GM21447 (cell line): ENCODE measurements at regions not wholly inside any gene's neighbourhood (a gene's known extent, or its start where the extent isn't known, plus 50 kb on each side); places are given as distances from the start of the nearest gene placed in this dataset.
"Not testable (repeated sequence)": the region's sequence is repeated elsewhere in the genome, so short reads cannot be mapped to it uniquely, and the experiment has no call there.

Source experiments
- ATAC-seq: cut with Tn5 transposase; IDR thresholded peaks from one replicate; pipeline ENCODE4 v1.9.1; 2021; ENCODE audit not compliant: unreplicated experiment

- no peak for ATAC-seq
Measured at GRCh38 chr2:133624551-133624950, 56.3 kb upstream of the NCKAP5 start.

- ATAC-seq: no peak
Measured at GRCh38 chr2:133627741-133628140, 59.5 kb upstream of the NCKAP5 start.

DNA sequence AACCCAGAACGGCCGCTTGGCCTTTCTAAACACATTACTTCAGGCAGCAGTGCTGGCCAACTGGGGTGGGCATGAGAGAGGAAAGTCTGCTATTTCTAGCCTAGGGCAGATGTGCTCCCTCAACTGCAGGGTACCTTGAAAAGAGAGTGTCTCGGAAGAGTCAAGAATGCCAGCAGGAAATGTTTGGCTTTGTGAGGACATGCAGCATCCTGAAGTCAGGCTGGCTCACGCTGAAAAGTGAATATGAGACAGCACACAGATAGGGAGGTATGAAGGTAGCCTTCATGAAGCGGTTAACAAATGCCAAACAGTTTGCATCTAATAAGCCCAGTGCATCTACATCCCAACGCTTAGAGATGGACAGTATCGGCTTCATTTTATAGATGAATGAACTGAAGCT is 65.0 kb upstream of the NCKAP5 start:
- no peak for ATAC-seq

DNA sequence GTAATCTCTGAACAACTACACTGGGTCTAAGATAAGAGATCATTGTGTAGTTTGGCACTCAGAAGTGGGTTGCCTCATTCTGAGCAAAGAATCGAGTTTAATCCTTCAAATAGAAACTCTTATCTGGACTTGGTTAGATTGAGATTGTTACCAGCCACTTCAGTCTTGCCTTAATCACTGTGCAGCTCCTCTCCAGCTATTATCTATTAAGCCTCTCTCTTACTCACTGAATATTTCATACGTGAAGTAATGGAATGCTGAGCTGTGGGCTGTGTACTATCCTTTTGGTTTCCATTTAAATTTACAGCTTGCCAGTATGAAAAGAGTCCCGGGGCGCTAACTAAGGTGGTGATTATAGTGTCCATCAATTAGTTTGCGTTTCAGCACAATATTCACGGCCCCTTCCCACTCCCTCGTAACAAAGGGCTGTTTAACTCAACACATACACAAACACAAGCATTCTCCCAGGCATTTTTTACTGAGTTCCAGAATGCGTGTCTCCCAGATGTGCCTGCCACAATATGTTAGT is 65.7 kb upstream of the NCKAP5 start:
- no peak for ATAC-seq

DNA sequence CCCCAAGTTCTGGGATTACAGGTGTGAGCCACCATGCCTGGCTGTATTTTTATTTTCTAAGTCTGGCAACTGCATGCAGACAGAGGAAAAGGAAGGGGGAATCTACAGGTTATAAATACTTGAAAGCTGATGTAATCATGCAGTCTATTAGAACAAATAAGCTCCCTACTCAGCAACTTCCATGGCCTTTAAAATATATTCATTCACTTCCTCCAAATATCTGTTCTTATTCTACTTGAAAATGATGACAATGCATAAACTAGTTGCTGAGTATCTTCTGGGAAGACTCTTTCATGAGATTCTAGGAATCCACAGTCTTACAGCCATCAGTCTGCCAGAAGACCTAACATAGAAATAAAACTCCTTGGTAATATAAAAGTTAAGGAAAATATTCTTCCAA is 66.9 kb upstream of the NCKAP5 start:
- ATAC-seq: no peak

- no peak for ATAC-seq
Measured at GRCh38 chr2:133636287-133636686, 68.0 kb upstream of the NCKAP5 start.

GRCh38 chr2:133640103-133640502 is 71.8 kb upstream of the NCKAP5 start:
- no peak for ATAC-seq

GRCh38 chr2:133641497-133641896 is 73.2 kb upstream of the NCKAP5 start:
- no peak for ATAC-seq

GRCh38 chr2:133641942-133642725 is 73.9 kb upstream of the NCKAP5 start:
- ATAC-seq: no peak

DNA sequence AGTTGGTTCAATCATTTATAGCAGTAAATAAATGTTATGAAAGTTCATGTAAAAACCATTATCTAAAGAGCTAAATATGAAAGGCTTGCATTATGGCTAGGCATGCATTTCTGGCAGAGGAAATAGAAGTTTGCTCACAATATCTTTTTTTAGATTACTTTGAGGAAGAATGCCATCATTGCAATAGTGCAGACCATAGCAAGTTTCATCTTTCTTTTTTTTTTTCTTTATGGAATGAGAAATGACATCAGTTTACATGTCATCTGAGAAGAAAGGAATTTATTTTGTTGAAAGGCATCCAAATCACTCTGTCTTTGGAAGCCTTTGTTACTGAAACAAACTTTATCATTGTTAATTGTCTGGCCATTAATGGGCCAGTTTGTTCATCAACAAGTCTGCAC is 74.5 kb upstream of the NCKAP5 start:
- ATAC-seq: no peak

DNA sequence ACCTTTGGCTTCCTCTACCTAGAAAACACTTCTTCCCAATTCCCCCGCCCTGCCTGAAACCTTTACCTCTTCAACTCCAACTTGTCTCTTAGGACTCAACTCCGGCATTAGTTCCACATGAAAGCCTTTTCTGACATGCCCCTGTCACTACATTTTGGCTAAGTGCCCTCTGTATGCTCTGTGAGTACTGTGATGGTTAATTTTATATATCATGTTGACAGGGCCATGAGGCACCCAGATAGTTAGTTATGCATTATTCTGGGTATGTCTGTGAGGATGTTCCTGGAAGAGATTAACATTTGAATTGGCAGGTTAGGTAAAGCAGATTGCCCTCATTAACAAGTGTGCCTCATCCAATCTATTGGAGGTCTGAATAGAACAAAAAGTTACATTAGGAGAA is 75.6 kb upstream of the NCKAP5 start:
- no peak for ATAC-seq

- no peak for ATAC-seq
Measured at GRCh38 chr2:133644846-133645245, 76.6 kb upstream of the NCKAP5 start.

DNA sequence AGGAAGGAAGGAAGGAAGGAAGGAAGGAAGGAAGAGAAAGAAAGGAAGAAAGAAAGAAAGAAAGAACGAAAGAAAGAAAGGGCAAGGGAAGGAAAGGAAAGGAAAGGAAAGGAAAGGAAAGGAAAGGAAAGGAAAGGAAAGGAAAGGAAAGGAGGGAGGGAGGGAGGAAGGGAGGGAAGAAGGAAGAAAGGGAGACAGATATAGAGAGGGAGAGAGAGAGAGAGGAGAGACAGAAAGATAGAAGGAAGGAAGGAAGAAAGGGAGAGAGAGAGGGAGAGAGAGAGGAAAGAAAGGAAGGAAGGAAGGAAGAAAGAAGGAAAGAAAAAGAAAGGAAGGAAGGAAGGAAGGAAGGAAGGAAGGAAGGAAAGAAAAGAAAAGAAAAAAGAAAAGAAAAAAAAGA is 79.1 kb upstream of the NCKAP5 start:
- not testable (repeated sequence) for ATAC-seq

- no peak for ATAC-seq
Measured at GRCh38 chr2:133651861-133652260, 83.6 kb upstream of the NCKAP5 start.

DNA sequence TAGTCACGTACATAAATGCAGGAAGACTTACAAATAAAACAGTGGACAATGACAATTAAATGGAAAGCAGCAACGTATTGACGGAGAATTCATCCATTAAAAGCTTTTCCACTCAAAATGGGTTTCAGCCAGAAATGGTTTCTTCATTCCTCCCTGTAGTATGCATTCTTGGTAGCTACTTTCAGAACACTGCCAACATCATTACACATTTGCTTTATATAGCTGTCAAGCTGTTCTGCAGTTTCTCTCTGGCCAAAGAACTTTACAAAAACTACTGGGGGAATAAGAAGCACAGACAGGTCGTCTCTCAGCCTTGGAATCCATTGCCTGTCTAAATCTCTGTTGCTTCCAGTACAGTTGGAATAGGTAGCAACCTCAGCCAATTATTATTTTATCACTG is 84.1 kb upstream of the NCKAP5 start:
- ATAC-seq: no peak

DNA sequence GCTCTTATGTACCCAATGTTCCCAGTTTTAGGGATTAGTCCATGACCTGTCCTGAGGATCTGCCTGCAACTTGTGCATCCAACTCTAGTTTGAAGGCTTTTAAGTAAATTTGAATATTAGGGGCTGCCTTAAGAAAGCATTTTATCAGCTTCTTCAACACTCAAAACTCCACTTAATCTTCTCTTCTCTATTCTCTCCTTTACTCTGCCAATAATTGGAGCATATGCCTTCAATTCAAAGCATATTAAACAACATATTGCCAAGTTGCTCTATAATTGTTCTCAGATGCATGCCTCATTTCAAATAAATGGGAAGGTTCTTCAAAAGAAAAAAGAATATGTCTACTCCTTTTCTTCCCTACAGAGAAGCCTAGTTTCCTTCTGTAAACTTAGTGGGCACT is 84.8 kb upstream of the NCKAP5 start:
- no peak for ATAC-seq

DNA sequence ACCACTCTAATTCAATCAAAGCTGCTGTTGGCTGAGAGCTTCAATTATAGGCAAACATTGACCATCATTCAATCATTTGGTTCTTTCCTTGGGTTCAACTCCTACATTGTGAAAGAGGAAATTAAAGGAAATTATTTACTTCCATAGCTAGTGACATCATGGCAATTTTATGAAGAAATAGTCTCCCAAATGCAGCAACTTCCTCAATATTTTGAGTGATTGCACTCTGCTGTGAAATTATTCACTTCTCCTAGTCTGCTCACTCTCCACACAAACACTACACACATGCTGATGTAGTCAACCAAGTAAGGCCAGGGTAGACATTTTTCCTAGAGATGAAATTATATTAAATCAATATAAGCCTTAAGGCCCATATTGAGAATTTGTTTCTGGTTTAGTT is 86.7 kb upstream of the NCKAP5 start:
- no peak for ATAC-seq

DNA sequence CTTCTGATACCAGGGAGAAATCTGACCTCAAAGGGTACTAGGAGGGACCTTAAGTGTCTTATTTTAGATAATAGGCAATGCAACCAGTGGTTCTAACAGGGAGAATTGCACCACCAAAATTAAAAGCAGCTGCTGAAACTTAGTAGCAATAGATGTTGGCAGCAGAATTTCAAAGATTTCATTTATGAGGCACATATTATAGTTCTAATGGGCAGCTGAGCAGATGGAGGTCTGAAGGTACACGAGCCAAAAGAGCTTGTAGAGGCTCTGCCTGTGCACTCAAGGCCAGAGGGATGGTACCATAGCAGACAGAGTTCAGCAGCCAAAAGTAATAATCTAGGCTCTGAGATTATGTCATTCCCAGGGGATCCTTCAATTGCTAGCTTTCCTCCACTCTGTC is 87.3 kb upstream of the NCKAP5 start:
- ATAC-seq: no peak

GRCh38 chr2:133657591-133657990 is 89.3 kb upstream of the NCKAP5 start:
- ATAC-seq: no peak

DNA sequence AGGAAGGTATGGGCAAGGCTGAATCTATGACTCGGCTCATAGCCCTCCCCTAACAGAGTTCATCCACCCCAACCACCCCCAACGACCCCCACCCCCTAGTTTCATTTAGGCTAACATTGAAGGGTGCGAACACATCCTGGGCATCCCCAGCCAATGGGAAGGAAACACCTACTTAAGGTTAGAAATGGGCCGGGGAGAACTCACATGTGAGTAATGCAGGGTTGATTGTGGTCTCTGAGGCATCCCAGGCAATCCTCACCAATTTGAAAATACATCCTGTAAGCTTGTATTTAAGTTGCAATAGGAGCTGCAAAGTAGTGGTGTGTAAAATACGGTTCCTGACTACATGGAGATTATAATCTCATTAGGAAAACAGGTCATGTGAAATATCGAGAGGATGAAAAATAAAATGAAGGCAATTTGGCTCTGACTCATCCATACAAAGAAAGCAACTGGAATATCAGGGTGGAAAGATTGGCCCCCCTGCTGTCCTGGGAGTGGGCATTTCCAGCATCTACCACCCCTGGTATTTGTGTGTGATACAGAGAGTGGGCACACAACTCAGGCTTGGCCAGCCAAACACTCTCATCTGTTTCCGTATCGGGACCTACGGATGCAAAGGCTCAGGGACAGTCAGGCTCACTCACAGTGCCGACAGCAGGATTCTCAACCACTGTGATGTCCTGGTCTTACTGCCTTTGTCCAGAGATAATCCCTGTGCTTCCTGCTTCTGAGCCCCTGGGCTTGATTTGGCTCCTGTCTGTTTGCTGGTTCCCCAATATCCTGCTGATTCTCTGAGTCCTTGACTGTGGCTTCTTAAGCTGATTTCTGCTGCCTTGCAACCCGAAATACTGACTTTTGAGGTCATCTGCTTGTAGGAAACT is 90.0 kb upstream of the NCKAP5 start:
- ATAC-seq: no peak

DNA sequence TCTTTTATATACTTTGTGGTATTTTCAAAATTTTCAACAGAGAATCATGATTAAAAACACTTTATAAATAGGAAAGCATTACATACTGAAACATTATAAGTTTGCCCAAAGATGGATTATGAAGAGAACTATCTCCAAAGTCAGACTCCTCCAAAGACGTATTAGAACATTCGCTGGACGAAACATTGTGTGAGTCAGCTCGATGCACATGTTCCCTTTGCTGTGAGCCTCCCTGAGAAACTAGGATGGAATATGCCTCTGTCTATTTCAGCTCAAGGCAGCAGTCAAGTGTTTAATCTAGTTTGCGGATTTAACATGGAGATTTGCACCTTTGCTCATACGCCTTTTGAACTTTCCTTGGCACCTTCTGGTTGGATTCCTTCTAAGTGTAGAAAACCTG is 92.2 kb upstream of the NCKAP5 start:
- no peak for ATAC-seq

DNA sequence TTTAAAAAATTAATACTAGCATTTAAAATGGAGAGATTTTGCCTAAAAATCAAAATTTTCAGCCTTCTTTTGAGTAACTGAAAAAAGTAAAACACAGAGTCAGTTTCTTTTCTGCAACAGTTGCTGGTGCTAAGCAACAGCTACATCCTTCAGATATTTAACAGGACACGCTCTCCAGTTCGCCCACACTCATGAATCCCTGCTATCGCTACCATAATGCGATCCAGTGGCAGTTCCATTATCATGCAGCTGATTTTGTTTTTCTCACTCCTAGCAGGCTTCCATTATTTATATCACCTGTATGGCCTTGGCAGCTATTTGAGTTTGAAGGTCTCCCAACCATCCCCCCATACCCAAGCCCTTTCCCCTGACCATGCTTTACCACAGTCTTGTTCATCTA is 93.1 kb upstream of the NCKAP5 start:
- no peak for ATAC-seq
